ENCODE measurements at regions not wholly inside any gene's neighbourhood (a gene's known extent, or its start where the extent isn't known, plus 50 kb on each side); places are given as distances from the start of the nearest gene placed in this dataset.

DNA sequence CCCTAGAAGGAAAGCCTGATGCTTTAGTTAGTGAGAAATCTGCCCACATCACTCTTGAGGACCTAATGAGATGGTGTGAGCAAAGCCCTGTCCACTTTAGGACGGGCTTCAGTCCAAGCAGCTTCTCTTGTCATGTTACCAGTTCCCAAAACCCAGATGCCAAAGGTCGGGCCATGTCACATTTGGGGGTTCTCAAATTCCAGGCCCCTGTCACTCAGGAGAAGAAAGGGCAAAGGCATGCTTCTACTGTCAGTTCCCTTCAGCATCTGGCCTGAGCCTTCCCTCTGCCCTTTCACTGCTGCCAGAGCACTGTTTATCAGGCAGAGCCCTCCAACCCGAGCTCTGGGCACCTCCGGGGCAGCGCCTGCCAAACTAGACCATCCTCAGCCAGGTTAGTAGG, 556.0 kb downstream of the BNC2 start:
- H3K27ac ChIP-seq, result no peak overlapping the region
- H3K4me3 Mint-ChIP-seq, result no peak overlapping the region
- H4K20me1 ChIP-seq (ENCODE audit: low read depth), result no peaks in the 10 kb centered on the region
- no peak overlapping the region for H3K9ac ChIP-seq
- H3K4me2 ChIP-seq, result no peak overlapping the region
- peaks cover 59% of the 10 kb centered on the region for H3K4me1 Mint-ChIP-seq
- H3K27me3 ChIP-seq, result no peaks in the 10 kb centered on the region
- no peaks in the 10 kb centered on the region for H3K9me3 ChIP-seq (ENCODE audit: low read depth)
- no peak overlapping the region for H3K27ac Mint-ChIP-seq
- no peak overlapping the region for H2AFZ ChIP-seq (replicated peaks)
- no peaks in the 10 kb centered on the region for H3K79me2 ChIP-seq (ENCODE audit: low read depth)
- H3K4me3 ChIP-seq, result no peak overlapping the region
- H3K9me3 Mint-ChIP-seq, result no peaks in the 10 kb centered on the region
- TF ChIP-seq EZH2 (IDR thresholded peaks at IDR 0.05) (no peak), EZH2phosphoT487 (IDR thresholded peaks at IDR 0.05) (no peak)
- TF ChIP-seq, protein P1, sequence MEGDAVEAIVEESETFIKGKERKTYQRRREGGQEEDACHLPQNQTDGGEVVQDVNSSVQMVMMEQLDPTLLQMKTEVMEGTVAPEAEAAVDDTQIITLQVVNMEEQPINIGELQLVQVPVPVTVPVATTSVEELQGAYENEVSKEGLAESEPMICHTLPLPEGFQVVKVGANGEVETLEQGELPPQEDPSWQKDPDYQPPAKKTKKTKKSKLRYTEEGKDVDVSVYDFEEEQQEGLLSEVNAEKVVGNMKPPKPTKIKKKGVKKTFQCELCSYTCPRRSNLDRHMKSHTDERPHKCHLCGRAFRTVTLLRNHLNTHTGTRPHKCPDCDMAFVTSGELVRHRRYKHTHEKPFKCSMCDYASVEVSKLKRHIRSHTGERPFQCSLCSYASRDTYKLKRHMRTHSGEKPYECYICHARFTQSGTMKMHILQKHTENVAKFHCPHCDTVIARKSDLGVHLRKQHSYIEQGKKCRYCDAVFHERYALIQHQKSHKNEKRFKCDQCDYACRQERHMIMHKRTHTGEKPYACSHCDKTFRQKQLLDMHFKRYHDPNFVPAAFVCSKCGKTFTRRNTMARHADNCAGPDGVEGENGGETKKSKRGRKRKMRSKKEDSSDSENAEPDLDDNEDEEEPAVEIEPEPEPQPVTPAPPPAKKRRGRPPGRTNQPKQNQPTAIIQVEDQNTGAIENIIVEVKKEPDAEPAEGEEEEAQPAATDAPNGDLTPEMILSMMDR (IDR thresholded peaks at IDR 0.05), result no peak
- DNase-seq (ENCODE audit: low spot score), result no peak
- no peaks in the 10 kb centered on the region for H3K36me3 Mint-ChIP-seq
- H3K27me3 Mint-ChIP-seq (ENCODE audit: insufficient read depth, low read depth), result peaks cover 9% of the 10 kb centered on the region
- H3K36me3 ChIP-seq, result no peaks in the 10 kb centered on the region
- peaks cover 16% of the 10 kb centered on the region for H3K4me1 ChIP-seq
- peaks cover 12% of the 10 kb centered on the region for H3F3A ChIP-seq (ENCODE audit: low read depth)

DNA sequence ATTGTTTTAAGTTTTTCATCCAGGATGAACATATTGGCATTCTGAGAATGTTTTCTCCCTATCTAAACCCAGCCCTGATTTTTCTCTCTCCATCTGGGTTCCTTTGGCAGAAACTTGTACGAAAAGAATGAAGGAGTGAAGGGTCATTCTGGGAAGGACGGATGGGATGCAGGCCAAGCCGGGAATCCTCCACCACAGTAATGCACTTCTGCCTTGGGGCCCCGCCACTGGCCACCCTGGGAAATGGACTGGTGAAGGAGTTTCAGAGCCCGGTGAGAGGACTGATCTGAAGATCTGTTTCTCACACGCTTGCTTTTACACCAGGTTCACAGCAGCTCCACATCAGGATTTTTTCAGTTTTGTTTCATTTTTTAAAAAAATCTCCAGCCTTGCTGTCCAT, 554.8 kb downstream of the BNC2 start:
- peaks cover 3% of the 10 kb centered on the region for H3K9me3 Mint-ChIP-seq
- Histone ChIP-seq H3K4me3 (no peak overlapping the region), H3K27ac (no peak overlapping the region), H3K27me3 (no peaks in the 10 kb centered on the region), H3K4me2 (no peak overlapping the region), H3K4me1 (peaks cover 3% of the 10 kb centered on the region), H4K20me1 (ENCODE audit: low read depth) (no peaks in the 10 kb centered on the region), H3K79me2 (ENCODE audit: low read depth) (no peaks in the 10 kb centered on the region), H3K9ac (no peak overlapping the region), H2AFZ (replicated peaks) (peak overlapping the region; percentile 29), H3K9me3 (ENCODE audit: low read depth) (no peaks in the 10 kb centered on the region), H3K36me3 (no peaks in the 10 kb centered on the region), H3F3A (ENCODE audit: low read depth) (no peaks in the 10 kb centered on the region)
- no peak for DNase-seq (ENCODE audit: low spot score)
- TF ChIP-seq, protein P1 (IDR thresholded peaks at IDR 0.05), result no peak
- TF ChIP-seq EZH2 (IDR thresholded peaks at IDR 0.05) (no peak), EZH2phosphoT487 (IDR thresholded peaks at IDR 0.05) (no peak)
- H3K4me1 Mint-ChIP-seq, result peaks cover 54% of the 10 kb centered on the region
- H3K27ac Mint-ChIP-seq, result no peak overlapping the region
- peaks cover 3% of the 10 kb centered on the region for H3K36me3 Mint-ChIP-seq
- H3K27me3 Mint-ChIP-seq (ENCODE audit: insufficient read depth, low read depth), result peaks cover 9% of the 10 kb centered on the region
- H3K4me3 Mint-ChIP-seq, result no peak overlapping the region

DNA sequence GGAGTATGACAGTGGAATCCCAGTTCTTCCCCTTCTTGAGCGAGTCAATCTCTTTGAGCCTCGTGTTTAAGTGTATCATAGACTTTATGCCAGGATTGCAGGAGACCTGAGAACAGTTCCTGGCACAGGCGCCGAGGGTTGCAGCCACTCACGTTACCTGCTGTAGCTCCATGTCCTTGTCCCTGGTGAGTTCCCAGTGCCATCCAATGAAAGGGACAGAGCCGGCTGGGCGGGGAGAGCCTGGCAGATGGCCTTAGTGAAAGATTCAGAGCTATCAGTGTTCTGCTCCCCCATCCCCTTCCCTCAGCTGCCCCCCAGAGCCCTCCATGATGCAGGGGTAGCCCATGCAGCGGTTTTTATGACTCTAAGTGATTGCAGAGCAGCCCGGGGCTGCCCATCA, 554.0 kb downstream of the BNC2 start:
- Histone ChIP-seq H3K4me1 (peaks cover 3% of the 10 kb centered on the region), H3K36me3 (no peaks in the 10 kb centered on the region), H3K4me2 (no peak overlapping the region), H4K20me1 (ENCODE audit: low read depth) (no peaks in the 10 kb centered on the region), H3K4me3 (no peak overlapping the region), H3K9ac (no peak overlapping the region), H3F3A (ENCODE audit: low read depth) (no peaks in the 10 kb centered on the region), H3K79me2 (ENCODE audit: low read depth) (no peaks in the 10 kb centered on the region), H2AFZ (replicated peaks) (no peak overlapping the region), H3K9me3 (ENCODE audit: low read depth) (no peaks in the 10 kb centered on the region), H3K27ac (no peak overlapping the region), H3K27me3 (no peaks in the 10 kb centered on the region)
- TF ChIP-seq, protein P1 (IDR thresholded peaks at IDR 0.05), result no peak
- no peak for TF ChIP-seq EZH2phosphoT487 (IDR thresholded peaks at IDR 0.05)
- TF ChIP-seq EZH2 (IDR thresholded peaks at IDR 0.05), result no peak
- DNase-seq (ENCODE audit: low spot score), result no peak
- Mint-ChIP-seq H3K36me3 (peaks cover 3% of the 10 kb centered on the region), H3K27ac (no peak overlapping the region), H3K4me1 (peaks cover 55% of the 10 kb centered on the region), H3K9me3 (peaks cover 3% of the 10 kb centered on the region), H3K4me3 (no peak overlapping the region), H3K27me3 (ENCODE audit: insufficient read depth, low read depth) (peaks cover 11% of the 10 kb centered on the region)
